K562 (cell line): ENCODE measurements at regions not wholly inside any gene's neighbourhood (a gene's known extent, or its start where the extent isn't known, plus 50 kb on each side); places are given as distances from the start of the nearest gene placed in this dataset.

Experiments
- ATAC-seq: fragments of 200-7000 bp; cut with Tn5 transposase; 3 replicates; pipeline ENCODE4 v1.9.1; 2020; ENCODE audit warnings: moderate library complexity
- BruUV-seq: library from RNA; stranded (reverse); fragments of 400-500 nt; replicated peaks from 2 replicates; lab custom pipeline; 2021; lab: Mats Ljungman, UMichigan
- CTCF ChIA-PET: fragments of 300-600 bp; formaldehyde crosslinking; extraction: SDS; loops from one replicate; lab custom pipeline; 2021; ENCODE audit warnings: low intra/inter-chr PET ratio; lab: Yijun Ruan, JAX
- POLR2A ChIA-PET: fragments of 300-600, 350-650 bp; sonication (Branson Sonifier 250); formaldehyde crosslinking; extraction: SDS; loops from one replicate; lab custom pipeline; 2021; ENCODE audit warnings: antibody characterized with exemption, inconsistent platforms; lab: Yijun Ruan, JAX
- DNase-seq, 4 experiments: peaks; one replicate each; pipeline versions ENCODE4 v3.0.0 to v3.0.0-alpha.2; 2011 to 2018; ENCODE audit warnings: low spot score in 3 of 4, mixed read lengths in 3 of 4; ENCODE audit errors: extremely low read depth in 1 of 4
- FAIRE-seq: peaks from 2 replicates; lab custom pipeline; 2011; peaks lifted over from hg19 to GRCh38; lab: Jason Lieb, UNC
- H2AFZ ChIP-seq: 2 replicates; pipeline ENCODE4 v1.6.0; 2011; ENCODE audit warnings: low read depth, low read length, control low read depth, inconsistent platforms
- H3K27ac ChIP-seq: fragments of 200-600 bp; 3 replicates; pipeline ENCODE4 v1.8.0; 2011; ENCODE audit warnings: low read depth, mild to moderate bottlenecking, control low read depth, inconsistent platforms, low read length, moderate library complexity, mixed read lengths; ENCODE audit errors: extremely low read depth
- H3K27me3 ChIP-seq, 2 experiments: fragments of 300-600 bp in 1 of 2; 2 replicates in 1 of 2; 3 replicates in 1 of 2; pipeline versions ENCODE4 v1.6.0 to v1.8.0; 2011; ENCODE audit warnings: inconsistent platforms in 2 of 2, low read length in 2 of 2, mild to moderate bottlenecking in 1 of 2, mixed read lengths in 1 of 2, moderate library complexity in 1 of 2; ENCODE audit not compliant: control insufficient read depth in 2 of 2, insufficient read depth in 2 of 2
- H3K36me3 ChIP-seq: fragments of 300-600 bp; 3 replicates; pipeline ENCODE4 v1.8.0; 2011; ENCODE audit warnings: mild to moderate bottlenecking, low read length, inconsistent platforms; ENCODE audit not compliant: control insufficient read depth, insufficient read depth
- H3K4me1 ChIP-seq, 2 experiments: fragments of 200-600 bp in 1 of 2; replicated peaks in 1 of 2; 2 replicates in 1 of 2; 3 replicates in 1 of 2; pipeline versions ENCODE4 v1.5.1 to v1.8.0; 2011; ENCODE audit warnings: inconsistent platforms in 2 of 2, low read length in 2 of 2, mild to moderate bottlenecking in 1 of 2, mixed read lengths in 1 of 2, moderate library complexity in 1 of 2; ENCODE audit not compliant: control insufficient read depth in 2 of 2, insufficient read depth in 2 of 2
- H3K4me2 ChIP-seq: 2 replicates; pipeline ENCODE4 v1.6.1; 2011; ENCODE audit warnings: low read length, control low read depth, inconsistent platforms, mixed read lengths; ENCODE audit not compliant: insufficient read depth
- H3K4me3 ChIP-seq: fragments of 200-600 bp; sonication (generic), shearing (Covaris generic); 2 replicates; pipeline ENCODE4 v1.5.1; 2016; ENCODE audit warnings: control low read depth, inconsistent platforms
- H3K79me2 ChIP-seq: fragments of 200-600 bp; 3 replicates; pipeline ENCODE4 v1.8.0; 2011; ENCODE audit warnings: low read length, inconsistent platforms; ENCODE audit not compliant: control insufficient read depth, insufficient read depth
- H3K9ac ChIP-seq, 2 experiments: 2 replicates each; pipeline versions ENCODE4 v1.6.0 to v1.6.1; 2011; ENCODE audit warnings: low read depth in 2 of 2, low read length in 2 of 2, control low read depth in 1 of 2, inconsistent platforms in 1 of 2, mild to moderate bottlenecking in 1 of 2, mixed read lengths in 1 of 2; ENCODE audit not compliant: insufficient read depth in 1 of 2
- H3K9me1 ChIP-seq: one replicate; pipeline ENCODE4 v1.6.0; 2011; ENCODE audit warnings: inconsistent platforms, mild to moderate bottlenecking, low read length, moderate library complexity; ENCODE audit not compliant: control insufficient read depth, insufficient read depth
- H3K9me3 ChIP-seq: replicated peaks from 2 replicates; pipeline ENCODE4 v1.5.1; 2011; ENCODE audit warnings: low read depth, low read length, inconsistent platforms; ENCODE audit not compliant: control insufficient read depth, insufficient read depth
- H4K20me1 ChIP-seq: replicated peaks from 2 replicates; pipeline ENCODE4 v1.6.1; 2011; ENCODE audit warnings: low read length, inconsistent platforms, mixed read lengths; ENCODE audit not compliant: control insufficient read depth, insufficient read depth
- CXXC5 ChIP-seq: fragments of 250-450 bp; sonication (Bioruptor Pico); IDR thresholded peaks from 2 replicates; pipeline ENCODE4 v1.8.0; 2022; ENCODE audit warnings: inconsistent platforms, mild to moderate bottlenecking, moderate library complexity
- HNRNPL ChIP-seq: fragments of 200-400 bp; formaldehyde crosslinking; IDR thresholded peaks from 2 replicates; pipeline ENCODE4 v1.6.1; 2017; ENCODE audit warnings: low read depth, mild to moderate bottlenecking, low read length
- KLF13 ChIP-seq: fragments of 450-650 bp; IDR thresholded peaks from 2 replicates; pipeline ENCODE4 v1.6.1; 2016; ENCODE audit warnings: missing genetic modification characterization, low read depth, mild to moderate bottlenecking, missing compliant biosample characterization, moderate library complexity, borderline replicate concordance
- NR4A1 ChIP-seq, 2 experiments: fragments of 250-450 bp in 1 of 2; fragments of 450-650 bp in 1 of 2; sonication (Bioruptor Pico) in 1 of 2; IDR thresholded peaks; 2 replicates each; pipeline versions ENCODE4 v1.4.0 to v1.6.1; 2016 to 2020; ENCODE audit warnings: mild to moderate bottlenecking in 2 of 2, missing compliant biosample characterization in 1 of 2, missing genetic modification characterization in 1 of 2, moderate library complexity in 1 of 2
- POLR2AphosphoS2 ChIP-seq: IDR thresholded peaks from 2 replicates; pipeline ENCODE4 v1.6.1; 2012; ENCODE audit warnings: low read length, improper control_type of control experiment
- POLR2B ChIP-seq: fragments of 450-650 bp; IDR thresholded peaks from 2 replicates; pipeline ENCODE4 v1.6.1; 2018; ENCODE audit warnings: low read depth; ENCODE audit not compliant: partially characterized antibody
- STAG1 ChIP-seq: sonication (generic); formaldehyde crosslinking; IDR thresholded peaks from 2 replicates; pipeline ENCODE4 v1.5.0; 2020; ENCODE audit warnings: missing genetic modification reagents, borderline replicate concordance
- TOE1 ChIP-seq, 2 experiments: fragments of 450-650 bp in 1 of 2; sonication (generic) in 1 of 2; formaldehyde crosslinking in 1 of 2; IDR thresholded peaks; 2 replicates each; pipeline versions ENCODE4 v1.7.1 to v1.8.0; 2016 to 2022; ENCODE audit warnings: borderline replicate concordance in 2 of 2, mild to moderate bottlenecking in 2 of 2, antibody characterized with exemption in 1 of 2, inconsistent platforms in 1 of 2, low read depth in 1 of 2, missing genetic modification reagents in 1 of 2, moderate library complexity in 1 of 2
- TSC22D4 ChIP-seq: fragments of 450-650 bp; IDR thresholded peaks from 2 replicates; pipeline ENCODE4 v1.6.1; 2016; ENCODE audit warnings: missing genetic modification characterization, missing biosample characterization, control low read depth
- WGBS: fragments of 100-300 bp; shearing (Covaris generic); methylation state at CpG from one replicate; pipeline ENCODE4 v1.1.6; 2016; ENCODE audit warnings: low coverage, mixed read lengths; ENCODE audit not compliant: insufficient coverage; ENCODE audit errors: missing lambda C conversion rate; 5-methylcytosine and 5-hydroxymethylcytosine counted together
- in situ Hi-C: fragments of 300-500 bp; cut with MboI; formaldehyde crosslinking; loops from 4 replicates; pipeline ENCODE4 v1.15.0; 2018; ENCODE audit warnings: inconsistent platforms, mixed read lengths
- intact Hi-C: fragments of 100-400 bp; cut with micrococcal nuclease; formaldehyde crosslinking; loops from 2 replicates; pipeline ENCODE4 v1.14.2; 2022
- TF ChIP-seq, protein P1 (sequence below): fragments of 250-450 bp; sonication (Bioruptor Pico); IDR thresholded peaks from 2 replicates; pipeline ENCODE4 v1.5.0; 2020; ENCODE audit warnings: mild to moderate bottlenecking
- TF ChIP-seq, protein P2 (sequence below): sonication (generic); formaldehyde crosslinking; IDR thresholded peaks from 2 replicates; pipeline ENCODE4 v1.8.0; 2023; ENCODE audit warnings: mild to moderate bottlenecking, missing genetic modification reagents
- TF ChIP-seq, protein P3 (sequence below): fragments of 250-450 bp; sonication (Bioruptor Pico); IDR thresholded peaks from 2 replicates; pipeline ENCODE4 v1.8.0; 2021; ENCODE audit warnings: mild to moderate bottlenecking, moderate library complexity
- TF ChIP-seq, protein P4 (sequence below): sonication (generic); formaldehyde crosslinking; IDR thresholded peaks from 2 replicates; pipeline ENCODE4 v1.9.0; 2022; ENCODE audit warnings: mild to moderate bottlenecking, missing genetic modification reagents

DNA sequence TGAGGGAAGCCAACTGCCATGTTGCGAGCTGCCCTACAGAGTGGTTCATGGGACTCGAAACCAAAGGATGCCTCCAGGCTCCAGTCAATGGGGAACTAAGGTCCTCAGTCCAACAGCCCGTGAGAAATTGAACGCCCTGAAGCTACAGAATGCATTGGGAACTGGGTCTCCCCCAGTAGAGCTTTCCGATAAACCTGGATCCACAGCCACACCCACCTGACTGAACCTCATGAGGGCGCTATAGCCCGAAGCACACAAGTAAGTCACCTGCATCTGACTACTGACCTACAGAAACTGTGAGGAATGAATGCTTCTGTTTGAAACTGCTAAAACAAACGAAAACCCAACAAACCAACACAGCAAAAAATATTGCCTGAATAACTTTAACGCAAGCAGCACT lies 1297.7 kb downstream of the AACS start:
- intact Hi-C loops (no loop called here), in situ Hi-C loops (no loop called here)
- no peaks in the 10 kb centered on the region for H3K4me1 ChIP-seq
- no peaks in the 10 kb centered on the region for H3K9me1 ChIP-seq
- H3K4me3 ChIP-seq = no peak overlapping the region
- H2AFZ ChIP-seq = no peak overlapping the region
- no peak for TF ChIP-seq TSC22D4 (tag)
- no peak for TF ChIP-seq POLR2B
- no peak for TF ChIP-seq HNRNPL
- no peak for TF ChIP-seq POLR2AphosphoS2
- TF ChIP-seq, protein P1, sequence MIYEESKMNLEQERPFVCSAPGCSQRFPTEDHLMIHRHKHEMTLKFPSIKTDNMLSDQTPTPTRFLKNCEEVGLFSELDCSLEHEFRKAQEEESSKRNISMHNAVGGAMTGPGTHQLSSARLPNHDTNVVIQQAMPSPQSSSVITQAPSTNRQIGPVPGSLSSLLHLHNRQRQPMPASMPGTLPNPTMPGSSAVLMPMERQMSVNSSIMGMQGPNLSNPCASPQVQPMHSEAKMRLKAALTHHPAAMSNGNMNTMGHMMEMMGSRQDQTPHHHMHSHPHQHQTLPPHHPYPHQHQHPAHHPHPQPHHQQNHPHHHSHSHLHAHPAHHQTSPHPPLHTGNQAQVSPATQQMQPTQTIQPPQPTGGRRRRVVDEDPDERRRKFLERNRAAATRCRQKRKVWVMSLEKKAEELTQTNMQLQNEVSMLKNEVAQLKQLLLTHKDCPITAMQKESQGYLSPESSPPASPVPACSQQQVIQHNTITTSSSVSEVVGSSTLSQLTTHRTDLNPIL = no peak
- TF ChIP-seq, protein P2, sequence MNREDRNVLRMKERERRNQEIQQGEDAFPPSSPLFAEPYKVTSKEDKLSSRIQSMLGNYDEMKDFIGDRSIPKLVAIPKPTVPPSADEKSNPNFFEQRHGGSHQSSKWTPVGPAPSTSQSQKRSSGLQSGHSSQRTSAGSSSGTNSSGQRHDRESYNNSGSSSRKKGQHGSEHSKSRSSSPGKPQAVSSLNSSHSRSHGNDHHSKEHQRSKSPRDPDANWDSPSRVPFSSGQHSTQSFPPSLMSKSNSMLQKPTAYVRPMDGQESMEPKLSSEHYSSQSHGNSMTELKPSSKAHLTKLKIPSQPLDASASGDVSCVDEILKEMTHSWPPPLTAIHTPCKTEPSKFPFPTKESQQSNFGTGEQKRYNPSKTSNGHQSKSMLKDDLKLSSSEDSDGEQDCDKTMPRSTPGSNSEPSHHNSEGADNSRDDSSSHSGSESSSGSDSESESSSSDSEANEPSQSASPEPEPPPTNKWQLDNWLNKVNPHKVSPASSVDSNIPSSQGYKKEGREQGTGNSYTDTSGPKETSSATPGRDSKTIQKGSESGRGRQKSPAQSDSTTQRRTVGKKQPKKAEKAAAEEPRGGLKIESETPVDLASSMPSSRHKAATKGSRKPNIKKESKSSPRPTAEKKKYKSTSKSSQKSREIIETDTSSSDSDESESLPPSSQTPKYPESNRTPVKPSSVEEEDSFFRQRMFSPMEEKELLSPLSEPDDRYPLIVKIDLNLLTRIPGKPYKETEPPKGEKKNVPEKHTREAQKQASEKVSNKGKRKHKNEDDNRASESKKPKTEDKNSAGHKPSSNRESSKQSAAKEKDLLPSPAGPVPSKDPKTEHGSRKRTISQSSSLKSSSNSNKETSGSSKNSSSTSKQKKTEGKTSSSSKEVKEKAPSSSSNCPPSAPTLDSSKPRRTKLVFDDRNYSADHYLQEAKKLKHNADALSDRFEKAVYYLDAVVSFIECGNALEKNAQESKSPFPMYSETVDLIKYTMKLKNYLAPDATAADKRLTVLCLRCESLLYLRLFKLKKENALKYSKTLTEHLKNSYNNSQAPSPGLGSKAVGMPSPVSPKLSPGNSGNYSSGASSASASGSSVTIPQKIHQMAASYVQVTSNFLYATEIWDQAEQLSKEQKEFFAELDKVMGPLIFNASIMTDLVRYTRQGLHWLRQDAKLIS (CRISPR knock-in tag) = no peak
- TF ChIP-seq CXXC5 (CRISPR knock-in tag) = no peak
- TF ChIP-seq, protein P3, sequence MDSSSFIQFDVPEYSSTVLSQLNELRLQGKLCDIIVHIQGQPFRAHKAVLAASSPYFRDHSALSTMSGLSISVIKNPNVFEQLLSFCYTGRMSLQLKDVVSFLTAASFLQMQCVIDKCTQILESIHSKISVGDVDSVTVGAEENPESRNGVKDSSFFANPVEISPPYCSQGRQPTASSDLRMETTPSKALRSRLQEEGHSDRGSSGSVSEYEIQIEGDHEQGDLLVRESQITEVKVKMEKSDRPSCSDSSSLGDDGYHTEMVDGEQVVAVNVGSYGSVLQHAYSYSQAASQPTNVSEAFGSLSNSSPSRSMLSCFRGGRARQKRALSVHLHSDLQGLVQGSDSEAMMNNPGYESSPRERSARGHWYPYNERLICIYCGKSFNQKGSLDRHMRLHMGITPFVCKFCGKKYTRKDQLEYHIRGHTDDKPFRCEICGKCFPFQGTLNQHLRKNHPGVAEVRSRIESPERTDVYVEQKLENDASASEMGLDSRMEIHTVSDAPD (CRISPR knock-in tag) = no peak
- TF ChIP-seq TOE1 (IDR thresholded peaks at IDR 0.05; ENCODE audit: borderline replicate concordance) = no peak
- no peak for TF ChIP-seq TOE1 (CRISPR knock-in tag; IDR thresholded peaks at IDR 0.05; ENCODE audit: borderline replicate concordance, low read depth)
- TF ChIP-seq STAG1 (CRISPR knock-in tag) = no peak
- TF ChIP-seq, protein P4, sequence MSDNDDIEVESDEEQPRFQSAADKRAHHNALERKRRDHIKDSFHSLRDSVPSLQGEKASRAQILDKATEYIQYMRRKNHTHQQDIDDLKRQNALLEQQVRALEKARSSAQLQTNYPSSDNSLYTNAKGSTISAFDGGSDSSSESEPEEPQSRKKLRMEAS (CRISPR knock-in tag) = no peak
- TF ChIP-seq NR4A1 (CRISPR knock-in tag; IDR thresholded peaks at IDR 0.05) = no peak
- no peak for TF ChIP-seq NR4A1 (tag; IDR thresholded peaks at IDR 0.05)
- TF ChIP-seq KLF13 (tag) = no peak
- ATAC-seq = no peak
- H3K27me3 ChIP-seq = no peaks in the 10 kb centered on the region
- ChIA-PET CTCF (no interaction called here), POLR2A (no interaction called here)
- 0% methylated on average over 8 of the region's 9 CpGs for WGBS
- no peak for DNase-seq
- H3K4me2 ChIP-seq = no peak overlapping the region
- H3K9ac ChIP-seq = no peak overlapping the region
- H3K79me2 ChIP-seq = no peaks in the 10 kb centered on the region
- no TSS peak for BruUV-seq
- no peaks in the 10 kb centered on the region for H4K20me1 ChIP-seq
- no peak overlapping the region for H3K27ac ChIP-seq
- no peaks in the 10 kb centered on the region for H3K36me3 ChIP-seq
- FAIRE-seq = no peak
- H3K9me3 ChIP-seq = no peaks in the 10 kb centered on the region
